ENCODE measurements at regions not wholly inside any gene's neighbourhood (a gene's known extent, or its start where the extent isn't known, plus 50 kb on each side); places are given as distances from the start of the nearest gene placed in this dataset.
"Not testable (repeated sequence)": the region's sequence is repeated elsewhere in the genome, so short reads cannot be mapped to it uniquely, and the experiment has no call there.

GRCh38 chr2:13986119-13986720 is 646.3 kb upstream of the LRATD1 start:
- DNase-seq, result no peak

DNA sequence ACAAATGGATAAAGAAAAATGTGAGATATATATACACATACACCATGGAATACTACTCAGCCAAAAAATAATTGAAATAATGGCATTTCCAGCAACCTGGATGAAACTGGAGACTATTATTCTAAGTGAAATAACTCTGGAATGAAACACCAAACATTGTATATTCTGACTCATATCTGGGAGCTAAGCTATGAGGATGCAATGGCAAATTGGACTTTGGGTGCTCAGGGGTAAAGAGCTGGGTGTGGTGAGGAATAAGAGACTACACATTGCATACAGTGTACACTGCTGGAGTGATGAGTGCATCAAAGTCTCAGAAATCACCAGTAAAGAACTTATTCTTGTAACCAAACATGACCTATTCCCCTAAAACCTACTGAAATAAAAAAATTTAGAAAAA is 636.0 kb upstream of the LRATD1 start:
- no peak for DNase-seq

DNA sequence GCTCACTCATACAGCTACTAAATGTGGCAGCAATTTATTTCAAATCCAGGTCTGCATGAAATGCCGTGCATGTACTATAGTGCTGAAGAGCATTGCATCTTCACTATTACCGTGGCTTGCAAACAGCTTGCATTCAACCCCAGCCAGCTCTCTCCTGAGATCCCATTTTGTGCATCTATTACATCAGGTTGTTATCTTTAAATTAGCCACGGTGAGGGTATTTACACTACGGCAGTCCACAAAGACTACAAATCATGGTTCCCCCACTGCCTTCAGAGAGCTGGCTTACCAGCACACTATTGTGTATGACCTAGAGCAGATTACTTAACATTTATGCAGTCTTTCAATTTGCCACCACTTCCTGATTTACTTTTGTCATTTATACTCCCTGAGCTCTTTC is 621.3 kb upstream of the LRATD1 start:
- no peak for DNase-seq

DNA sequence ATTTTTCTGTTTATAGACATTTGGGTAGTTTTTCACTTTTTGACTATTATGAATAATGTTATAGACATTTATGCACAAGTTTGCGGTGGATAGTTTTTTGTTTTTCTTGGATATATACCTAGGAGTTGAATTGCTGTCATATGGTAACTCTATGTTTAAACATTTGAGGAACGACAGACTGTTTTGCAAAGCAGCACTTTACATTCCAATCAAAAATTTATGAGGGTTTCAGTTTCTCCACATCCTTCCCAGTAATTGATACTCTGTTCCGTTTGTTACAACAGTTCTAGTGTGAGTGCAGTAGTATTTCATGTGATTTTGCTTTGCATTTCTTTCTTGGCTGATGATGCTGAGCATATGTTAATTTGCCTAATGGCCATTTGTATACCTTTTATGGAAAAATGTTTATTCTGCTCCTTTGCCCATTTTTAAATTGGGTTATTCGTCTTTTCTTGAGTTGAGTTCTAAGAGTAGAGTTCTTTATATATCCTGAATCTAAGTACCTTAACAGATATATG is 617.3 kb upstream of the LRATD1 start:
- DNase-seq, result no peak

- DNase-seq, result no peak
These were observed 616.1 kb upstream of the LRATD1 start for GRCh38 chr2:14016289-14016955.

DNA sequence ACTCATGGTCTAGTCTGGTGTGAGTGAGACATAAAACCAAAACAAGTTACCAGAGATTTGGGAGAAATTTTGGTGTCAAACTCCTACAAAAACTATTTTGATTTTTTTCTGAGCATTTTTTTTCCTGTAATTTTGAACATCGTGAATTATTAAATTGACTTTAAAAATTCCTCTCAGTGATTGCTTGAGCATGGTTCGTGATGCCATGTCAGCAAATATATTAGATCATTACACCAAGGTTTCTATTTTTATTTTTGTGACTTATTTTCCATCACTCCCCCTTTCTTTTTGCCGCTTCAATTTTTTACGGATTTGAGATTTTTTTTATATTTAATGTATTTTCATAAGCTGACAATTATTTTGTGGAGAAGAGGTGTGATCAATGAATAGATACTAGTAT is 613.9 kb upstream of the LRATD1 start:
- DNase-seq, result no peak

DNA sequence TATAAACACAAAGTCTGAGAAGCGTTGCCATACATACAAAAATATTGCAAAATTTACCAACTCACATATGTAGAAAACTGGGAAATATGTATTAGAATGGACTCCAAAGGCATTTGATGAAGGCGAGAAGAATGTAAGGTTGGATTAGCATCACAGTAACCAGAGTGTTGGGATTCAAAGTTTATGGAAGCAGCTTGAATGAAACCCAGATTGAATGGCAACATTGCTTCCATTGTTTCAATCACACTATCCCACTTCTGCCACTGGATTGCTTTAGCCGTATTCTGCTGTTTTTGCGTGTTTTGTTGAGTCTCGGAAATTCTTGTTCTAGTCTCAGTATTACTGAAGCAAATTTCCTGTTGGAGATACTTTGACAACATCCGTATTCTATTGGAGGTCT is 609.0 kb upstream of the LRATD1 start:
- DNase-seq, result no peak

DNA sequence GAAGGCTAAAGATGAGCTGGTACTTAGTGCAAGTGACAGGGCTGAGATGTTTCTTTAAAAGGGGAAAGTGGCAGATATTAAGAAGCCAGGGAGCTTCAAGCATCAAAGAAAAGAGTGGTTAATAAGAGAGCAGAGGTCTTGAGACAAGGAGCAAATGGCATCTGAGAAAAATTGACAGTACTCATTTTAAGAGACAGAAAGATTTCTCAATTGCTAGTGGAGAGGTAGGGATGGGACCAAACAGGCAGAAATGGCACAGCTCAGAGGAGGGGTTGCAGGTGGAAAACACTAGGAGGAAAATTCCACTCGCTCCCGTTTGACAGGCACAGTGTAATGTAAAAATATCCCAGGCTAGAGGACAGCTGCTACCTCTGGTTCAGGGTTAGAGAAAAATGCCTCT is 593.4 kb upstream of the LRATD1 start:
- DNase-seq, result no peak

DNA sequence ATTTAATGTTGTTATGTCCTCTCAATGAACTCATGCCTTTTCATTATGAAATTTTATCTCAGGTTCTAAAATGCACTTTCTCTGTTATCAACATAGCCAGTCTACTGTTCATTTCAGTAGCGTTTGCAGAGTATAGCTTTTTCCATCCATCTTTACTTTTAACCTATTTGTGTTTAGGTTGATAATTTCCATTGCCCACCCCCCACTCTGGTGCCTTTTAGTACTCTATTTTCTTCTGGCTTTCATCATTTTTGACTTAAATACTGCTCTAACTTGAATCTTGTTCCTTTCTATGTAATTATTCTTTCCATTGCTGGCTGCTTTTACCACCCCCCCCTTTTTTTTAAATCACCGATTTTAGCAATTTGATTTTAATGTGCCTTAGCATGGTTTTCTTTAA is 585.0 kb upstream of the LRATD1 start:
- no peak for DNase-seq

- no peak for DNase-seq
These were observed 581.1 kb upstream of the LRATD1 start for GRCh38 chr2:14051401-14051800.

GRCh38 chr2:14053105-14053504 is 579.4 kb upstream of the LRATD1 start:
- DNase-seq, result no peak

DNA sequence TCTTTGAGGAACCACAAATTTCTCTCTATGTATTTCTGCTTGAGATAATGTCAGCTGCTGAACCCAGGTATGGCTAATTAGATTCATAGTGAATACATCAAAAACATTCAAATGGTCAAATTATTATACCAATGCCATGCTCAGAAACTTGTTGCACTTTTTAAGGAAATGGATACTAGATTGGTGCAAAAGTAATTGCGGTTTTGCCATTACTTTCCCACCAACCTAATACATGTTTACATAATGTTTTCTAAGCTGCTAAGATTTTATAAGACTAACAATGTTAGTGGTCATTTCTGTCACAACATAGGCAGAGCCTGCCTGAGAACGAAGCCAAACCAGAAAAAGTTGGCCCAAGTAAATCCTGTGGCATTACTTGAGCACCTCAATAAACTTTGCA is 568.2 kb upstream of the LRATD1 start:
- DNase-seq, result no peak

DNA sequence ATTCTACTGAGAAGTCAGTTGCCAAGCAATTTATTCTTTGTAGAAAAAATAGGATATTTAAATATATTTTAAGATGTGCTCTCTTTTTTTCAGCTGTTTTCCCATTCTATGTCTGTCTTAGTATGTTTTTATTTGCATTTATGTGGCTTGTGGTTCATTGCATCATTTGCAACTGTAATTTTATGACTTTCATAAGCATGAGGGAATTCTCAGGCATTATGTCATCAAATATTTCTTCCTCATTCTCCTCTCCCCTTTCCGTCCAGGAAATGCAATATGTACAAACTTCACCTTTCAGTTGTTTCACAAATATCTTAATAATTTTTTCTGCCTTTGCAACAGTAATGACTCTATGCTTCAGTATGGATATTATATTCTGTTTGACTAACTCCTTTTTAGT is 560.2 kb upstream of the LRATD1 start:
- DNase-seq, result no peak

- DNase-seq, result no peak
These were observed 557.8 kb upstream of the LRATD1 start for GRCh38 chr2:14074691-14075090.

DNA sequence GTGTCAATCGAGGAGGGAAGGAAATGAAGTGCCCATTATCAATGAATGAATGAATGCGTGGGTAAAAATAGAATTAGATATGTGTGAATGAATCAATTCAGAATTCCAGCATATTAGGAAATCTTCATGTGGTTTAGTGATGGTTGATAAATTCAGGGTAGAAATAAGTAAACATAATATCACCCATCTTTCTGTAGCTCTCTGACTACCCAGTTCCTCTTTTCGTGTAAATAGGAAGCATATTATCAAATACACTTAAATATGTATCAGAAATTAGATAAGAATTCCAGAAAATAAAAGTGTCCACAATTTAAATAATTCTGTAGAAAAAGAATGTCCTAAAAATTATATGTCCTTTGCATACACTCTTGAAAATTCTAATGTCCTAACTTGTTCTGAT is 552.9 kb upstream of the LRATD1 start:
- no peak for DNase-seq

GRCh38 chr2:14081521-14081920 is 551.0 kb upstream of the LRATD1 start:
- no peak for DNase-seq

DNA sequence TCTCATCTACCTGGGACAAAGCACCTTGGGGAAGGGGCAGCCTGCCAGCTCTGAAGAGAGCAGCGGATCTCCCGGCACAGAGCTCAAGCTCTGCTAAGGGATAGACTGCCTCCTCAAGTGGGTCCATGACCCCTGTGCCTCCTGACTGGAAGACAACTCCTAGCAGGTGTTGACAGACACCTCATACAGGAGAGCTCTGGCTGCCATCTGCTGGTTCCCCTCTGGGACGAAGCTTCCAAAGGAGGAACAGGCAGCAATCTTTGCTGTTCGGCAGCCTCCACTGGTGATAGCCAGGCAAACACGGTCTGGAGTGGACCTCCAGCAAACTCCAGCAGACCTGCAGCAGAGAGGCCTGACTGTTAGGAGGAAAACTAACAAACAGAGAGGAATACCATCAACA is 549.9 kb upstream of the LRATD1 start:
- DNase-seq, result no peak

GRCh38 chr2:14094592-14094991 is 537.9 kb upstream of the LRATD1 start:
- DNase-seq, result no peak

GRCh38 chr2:14099101-14099500 is 533.4 kb upstream of the LRATD1 start:
- not testable (repeated sequence) for DNase-seq

- DNase-seq, result no peak
These were observed 518.2 kb upstream of the LRATD1 start for GRCh38 chr2:14114275-14114674.

- no peak for DNase-seq
These were observed 512.1 kb upstream of the LRATD1 start for GRCh38 chr2:14120376-14120775.

DNA sequence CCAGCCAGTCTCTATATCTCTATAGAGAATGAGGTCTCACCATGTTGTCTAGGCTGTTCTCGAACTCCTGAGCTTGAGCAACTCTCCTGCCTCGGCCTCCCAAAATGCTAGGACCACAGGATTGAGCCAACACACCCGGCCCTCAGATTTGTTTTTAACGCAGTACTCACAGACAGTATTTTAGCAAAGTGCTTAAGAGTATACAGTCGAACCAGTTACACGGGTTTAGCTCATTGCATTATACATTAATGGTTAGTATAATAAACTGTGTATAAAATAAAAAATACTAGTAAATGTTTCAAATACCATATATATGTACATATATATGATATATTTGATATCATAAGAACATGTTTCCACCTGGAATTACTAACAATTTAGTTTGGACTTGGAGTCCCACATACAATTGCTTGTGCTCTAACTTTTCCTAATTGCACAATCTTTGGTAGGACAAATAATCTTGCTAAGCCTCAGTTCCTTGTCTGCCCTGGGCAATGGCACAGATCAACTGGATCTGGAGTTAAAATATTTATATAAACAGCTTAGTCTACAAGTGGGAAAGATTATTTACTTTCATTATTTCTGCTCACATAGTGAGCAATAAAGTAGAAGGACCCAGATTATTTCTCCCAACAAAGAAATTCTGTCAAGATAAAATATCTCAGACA is 508.9 kb upstream of the LRATD1 start:
- no peak for DNase-seq

- DNase-seq, result no peak
These were observed 506.8 kb upstream of the LRATD1 start for GRCh38 chr2:14125624-14126293.

DNA sequence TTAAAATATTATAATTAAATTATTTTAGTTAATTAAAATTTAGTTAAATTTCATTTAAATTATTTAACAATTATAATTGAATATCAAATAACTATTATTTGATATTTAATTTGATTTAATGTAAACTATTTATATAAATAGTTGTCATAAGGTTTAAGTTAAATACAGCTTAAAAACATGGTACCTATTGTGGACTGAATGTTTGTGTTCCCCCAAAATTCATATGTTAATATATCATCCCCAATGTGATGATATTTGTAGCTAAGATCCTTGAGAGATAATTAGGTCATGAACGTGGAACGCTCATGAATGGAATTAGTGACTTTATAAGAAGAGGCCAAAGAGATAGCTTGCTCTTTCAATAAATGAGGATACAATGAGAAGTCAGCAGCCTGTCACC is 505.7 kb upstream of the LRATD1 start:
- DNase-seq, result no peak

All from hematopoietic multipotent progenitor cell treated with erythropoietin and hydrocortisone succinate and interleukin-3 and kit ligand, for 6 days (in vitro differentiated cells).